ENCODE measurements at regions not wholly inside any gene's neighbourhood (a gene's known extent, or its start where the extent isn't known, plus 50 kb on each side); places are given as distances from the start of the nearest gene placed in this dataset.
"Not testable (repeated sequence)": the region's sequence is repeated elsewhere in the genome, so short reads cannot be mapped to it uniquely, and the experiment has no call there.

GRCh38 chr2:186991766-186992417 is 142.9 kb upstream of the ZSWIM2 start:
- no peak for DNase-seq (ENCODE audit: low spot score)

- no peak for DNase-seq (ENCODE audit: low spot score)
Observed at GRCh38 chr2:186984966-186985365, 136.0 kb upstream of the ZSWIM2 start.

DNA sequence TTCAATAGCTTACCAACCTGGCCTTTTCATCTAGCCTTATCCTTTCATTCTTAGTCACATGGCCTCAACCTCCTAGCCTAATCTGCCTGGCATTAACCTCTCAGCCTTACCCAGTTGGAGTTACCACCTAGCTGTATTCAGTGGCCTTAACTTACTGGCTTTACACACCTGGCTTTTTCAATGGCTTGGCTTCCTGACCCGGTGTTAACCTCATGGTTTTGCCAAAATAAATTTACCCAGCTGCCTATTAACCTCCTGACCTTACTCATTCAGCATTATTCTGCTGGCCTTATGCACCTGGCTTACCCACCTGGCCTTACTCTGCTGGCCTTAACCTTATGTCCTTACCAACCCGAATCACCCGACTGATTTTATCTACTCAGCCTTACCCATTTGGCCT is 135.5 kb upstream of the ZSWIM2 start:
- DNase-seq (ENCODE audit: low spot score): no peak

- DNase-seq (ENCODE audit: low spot score): no peak
Observed at GRCh38 chr2:186980787-186981550, 132.0 kb upstream of the ZSWIM2 start.

GRCh38 chr2:186980117-186980442 is 131.1 kb upstream of the ZSWIM2 start:
- DNase-seq (ENCODE audit: low spot score): no peak

GRCh38 chr2:186979439-186980116 is 130.6 kb upstream of the ZSWIM2 start:
- no peak for DNase-seq (ENCODE audit: low spot score)

DNA sequence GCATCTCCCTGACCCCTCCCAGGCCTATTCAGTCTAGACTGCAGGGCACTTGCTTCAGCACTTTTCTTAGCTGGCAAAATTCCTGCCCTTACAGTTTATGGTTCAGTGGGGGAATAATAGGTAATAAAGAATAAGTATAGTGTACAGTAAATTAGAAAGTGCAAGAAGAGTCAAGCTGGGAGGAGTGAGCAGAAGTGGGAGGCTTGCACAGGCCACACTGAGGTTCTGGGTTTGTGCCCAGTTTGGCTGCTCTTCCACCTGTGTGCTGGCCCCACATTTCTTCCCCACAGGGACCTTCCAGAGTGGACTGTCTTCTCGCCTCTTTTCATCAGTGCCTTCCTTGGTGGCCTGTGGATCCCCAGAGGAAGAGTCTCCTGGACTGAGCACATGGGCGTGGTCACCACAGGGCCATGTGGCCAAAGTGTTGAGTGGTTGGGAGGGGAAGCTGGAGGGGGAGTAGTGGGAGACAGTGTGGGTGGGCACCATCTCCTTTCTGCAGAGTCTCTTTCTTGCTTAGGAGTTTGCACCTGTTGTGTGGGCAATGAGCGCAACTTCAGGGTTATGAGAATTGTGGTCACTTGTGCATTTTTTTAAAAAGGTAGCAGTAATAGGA is 128.6 kb upstream of the ZSWIM2 start:
- DNase-seq (ENCODE audit: low spot score): no peak

GRCh38 chr2:186976329-186976728 is 127.4 kb upstream of the ZSWIM2 start:
- no peak for DNase-seq (ENCODE audit: low spot score)

GRCh38 chr2:186972281-186972970 is 123.5 kb upstream of the ZSWIM2 start:
- no peak for DNase-seq (ENCODE audit: low spot score)

- no peak for DNase-seq (ENCODE audit: low spot score)
Observed at GRCh38 chr2:186968277-186968676, 119.3 kb upstream of the ZSWIM2 start.

DNA sequence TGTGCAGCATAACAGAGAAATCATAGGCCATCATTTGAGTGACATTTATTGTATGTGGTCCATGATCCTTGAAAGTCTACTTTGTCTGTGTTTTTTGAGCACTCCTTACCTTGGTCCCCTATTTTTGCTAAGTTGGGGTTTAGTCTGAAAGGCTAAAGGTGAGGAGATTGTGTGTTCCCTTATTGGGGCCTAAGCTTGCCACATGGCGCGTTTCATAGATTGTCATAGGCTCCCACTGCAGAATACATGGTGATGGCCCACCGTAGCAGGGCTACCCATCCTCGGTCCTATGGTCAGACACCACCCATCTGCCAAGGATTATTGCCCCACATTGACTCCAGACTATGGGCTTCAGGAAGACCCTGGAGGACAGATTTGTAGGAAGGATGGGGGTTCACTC is 117.0 kb upstream of the ZSWIM2 start:
- DNase-seq (ENCODE audit: low spot score): no peak

DNA sequence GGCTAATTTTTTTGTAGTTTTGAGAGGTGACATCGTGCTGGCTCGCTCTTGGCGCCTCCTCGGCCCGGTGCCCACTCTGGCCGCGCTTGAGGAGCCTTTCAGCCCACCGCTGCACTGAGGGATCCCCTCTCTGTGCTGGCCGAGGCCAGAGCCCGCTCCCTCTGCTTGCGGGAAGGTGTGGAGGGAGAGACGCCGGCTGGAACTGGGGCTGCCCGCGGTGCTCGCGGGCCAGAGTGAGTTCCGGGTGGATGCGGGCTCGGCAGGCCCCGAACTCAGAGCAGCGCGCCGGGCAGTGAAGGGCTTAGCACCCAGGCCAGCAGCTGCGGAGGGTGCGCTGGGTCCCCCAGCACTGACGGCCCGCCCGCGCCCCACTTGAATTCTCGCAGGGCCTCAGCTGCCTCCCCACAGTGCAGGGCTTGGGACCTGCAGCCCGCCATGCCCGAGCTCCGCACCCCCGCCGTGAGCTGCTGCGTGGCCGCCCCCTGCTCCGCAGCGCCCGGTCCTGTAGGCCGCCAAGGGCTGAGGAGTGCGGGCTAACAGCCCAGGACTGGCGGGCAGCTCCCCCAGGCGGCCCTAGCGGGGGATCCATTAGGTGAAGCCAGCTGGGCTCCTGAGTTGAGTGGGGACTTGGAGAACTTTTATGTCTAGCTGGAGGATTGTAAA is 113.2 kb upstream of the ZSWIM2 start:
- no peak for DNase-seq (ENCODE audit: low spot score)

DNA sequence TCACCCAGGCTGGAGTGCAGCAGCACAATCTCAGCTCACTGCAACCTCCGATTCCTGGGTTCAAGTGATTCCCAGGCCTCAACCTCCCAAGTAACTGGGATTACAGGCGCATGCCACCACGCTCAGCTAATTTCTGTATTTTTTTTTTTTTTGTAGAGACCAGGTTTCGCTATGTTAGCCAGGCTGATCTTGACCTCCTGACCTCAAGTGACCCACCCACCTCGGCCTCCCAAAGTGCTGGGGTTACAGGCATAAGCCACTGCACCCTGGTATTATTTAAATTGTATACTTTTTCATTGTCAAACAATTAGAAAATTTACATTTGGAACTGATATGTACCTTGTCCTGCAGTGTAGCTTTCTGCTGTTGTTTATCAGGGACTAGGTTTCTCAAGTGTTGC is 111.3 kb upstream of the ZSWIM2 start:
- not testable (repeated sequence) for DNase-seq (ENCODE audit: low spot score)

GRCh38 chr2:186959486-186959885 is 110.5 kb upstream of the ZSWIM2 start:
- DNase-seq (ENCODE audit: low spot score): no peak

- DNase-seq (ENCODE audit: low spot score): no peak
Observed at GRCh38 chr2:186950694-186951093, 101.7 kb upstream of the ZSWIM2 start.

- DNase-seq (ENCODE audit: low spot score): no peak
Observed at GRCh38 chr2:186949726-186950256, 100.8 kb upstream of the ZSWIM2 start.

DNA sequence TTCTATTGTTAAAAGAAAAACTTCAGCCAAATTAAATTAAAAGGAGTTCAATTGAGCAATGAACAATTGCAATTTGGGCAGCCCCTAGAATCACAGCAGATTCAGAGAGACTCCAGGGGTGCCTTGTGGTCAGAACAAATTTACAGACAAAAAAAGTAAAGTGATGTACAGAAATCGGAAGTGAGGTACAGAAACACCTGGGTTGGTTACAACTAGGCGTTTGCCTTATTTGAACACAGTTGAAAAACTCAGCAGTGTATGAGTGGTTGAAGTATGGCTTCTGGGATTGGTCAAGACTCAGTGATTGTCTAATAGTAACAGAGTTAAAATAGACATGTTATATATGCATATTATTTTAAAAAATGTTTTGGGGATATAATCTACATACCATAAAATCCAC is 98.5 kb upstream of the ZSWIM2 start:
- DNase-seq (ENCODE audit: low spot score): no peak

DNA sequence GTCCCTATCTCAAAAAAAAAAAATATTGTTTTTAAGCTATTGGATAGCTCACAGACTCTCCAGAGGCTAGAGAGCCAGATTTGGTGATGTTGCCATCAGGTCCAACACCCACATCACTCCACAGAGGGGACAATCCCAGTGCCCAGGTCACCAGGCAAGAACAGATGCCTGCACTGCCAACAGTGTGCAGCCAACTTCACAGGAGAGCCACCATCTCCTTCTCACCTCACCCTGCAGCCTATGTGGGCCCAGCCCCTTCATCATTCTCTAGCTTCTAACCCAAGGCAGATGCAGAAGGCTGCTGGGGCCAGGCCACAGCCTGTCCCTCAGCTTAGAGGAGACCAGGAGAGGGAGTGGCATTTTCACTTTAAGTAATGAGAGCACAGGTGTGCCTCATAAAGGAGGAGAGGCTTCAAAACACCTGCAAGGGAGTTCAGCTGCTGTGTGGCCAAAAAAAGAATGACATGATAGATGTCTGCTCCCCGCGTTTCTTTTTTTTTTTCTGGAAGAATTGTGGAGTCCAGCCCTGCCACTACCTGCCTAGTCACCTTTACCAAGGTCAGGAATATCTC is 98.0 kb upstream of the ZSWIM2 start:
- DNase-seq (ENCODE audit: low spot score): no peak

DNA sequence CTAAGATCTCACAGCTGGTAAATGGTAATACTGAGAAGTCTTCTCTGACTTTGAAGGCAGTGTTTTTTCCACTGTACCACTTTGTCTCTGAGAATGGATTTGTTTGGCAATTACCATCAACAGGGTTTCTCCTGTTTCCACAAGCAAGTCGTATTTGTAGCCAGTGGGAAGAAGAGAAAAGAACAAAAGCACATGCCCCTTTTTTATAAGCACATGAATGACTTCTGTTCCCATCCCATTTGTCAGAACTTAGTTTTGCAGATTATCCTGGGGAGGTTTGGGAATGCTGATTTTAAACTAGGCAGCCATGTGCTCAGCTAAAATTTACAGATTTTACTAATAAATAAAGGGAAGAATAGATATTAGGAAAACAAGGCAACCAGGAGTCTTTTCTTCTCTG is 92.9 kb upstream of the ZSWIM2 start:
- DNase-seq (ENCODE audit: low spot score): no peak

DNA sequence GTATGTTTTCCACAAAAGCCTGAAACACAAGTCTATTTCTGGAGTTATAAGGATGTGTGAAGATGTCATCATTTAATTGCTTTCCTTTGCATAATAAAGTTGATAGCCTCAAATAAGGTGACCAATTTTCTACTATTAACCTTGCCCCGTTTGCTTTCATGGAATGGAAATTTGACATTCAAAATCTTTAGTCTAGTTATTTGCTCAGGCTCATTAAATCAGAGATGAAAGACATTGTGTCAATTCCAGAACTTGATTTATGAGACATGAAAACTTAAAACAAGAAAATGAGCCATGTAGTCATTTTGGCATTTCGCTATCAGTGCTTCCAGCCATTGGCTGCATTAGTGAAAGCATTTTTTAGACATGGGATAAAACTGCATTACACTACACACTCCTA is 91.5 kb upstream of the ZSWIM2 start:
- no peak for DNase-seq (ENCODE audit: low spot score)

DNA sequence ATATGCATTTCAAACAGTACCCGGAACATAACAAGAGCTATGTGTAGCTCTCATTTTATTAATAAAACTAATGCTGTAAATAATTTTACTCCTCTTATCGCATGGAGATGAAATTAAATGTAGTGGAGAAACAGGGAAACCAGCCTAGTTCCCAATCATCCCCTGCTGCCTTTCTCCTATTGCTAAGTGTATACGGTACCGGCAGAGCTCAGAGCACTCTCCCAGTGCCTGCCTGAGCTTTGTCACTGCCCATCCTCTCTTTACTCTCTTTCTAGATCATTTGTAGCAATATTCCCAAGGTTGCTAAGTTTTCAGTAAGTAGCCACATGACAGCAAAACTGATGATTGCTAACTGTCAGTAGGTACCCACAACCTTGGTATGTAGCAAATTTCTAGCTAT is 85.5 kb upstream of the ZSWIM2 start:
- DNase-seq (ENCODE audit: low spot score): no peak
